K562 (cell line): ENCODE measurements at regions not wholly inside any gene's neighbourhood (a gene's known extent, or its start where the extent isn't known, plus 50 kb on each side); places are given as distances from the start of the nearest gene placed in this dataset.

ENCODE experiments used
- ATAC-seq: fragments of 200-7000 bp; cut with Tn5 transposase; 3 replicates; pipeline ENCODE4 v1.9.1; 2020; ENCODE audit warnings: moderate library complexity
- BruUV-seq: library from RNA; stranded (reverse); fragments of 400-500 nt; replicated peaks from 2 replicates; lab custom pipeline; 2021; lab: Mats Ljungman, UMichigan
- CTCF ChIA-PET: fragments of 300-600 bp; formaldehyde crosslinking; extraction: SDS; loops from one replicate; lab custom pipeline; 2021; ENCODE audit warnings: low intra/inter-chr PET ratio; lab: Yijun Ruan, JAX
- POLR2A ChIA-PET: fragments of 300-600, 350-650 bp; sonication (Branson Sonifier 250); formaldehyde crosslinking; extraction: SDS; loops from one replicate; lab custom pipeline; 2021; ENCODE audit warnings: antibody characterized with exemption, inconsistent platforms; lab: Yijun Ruan, JAX
- DNase-seq, 4 experiments: peaks; one replicate each; pipeline versions ENCODE4 v3.0.0 to v3.0.0-alpha.2; 2011 to 2018; ENCODE audit warnings: low spot score in 3 of 4, mixed read lengths in 3 of 4; ENCODE audit errors: extremely low read depth in 1 of 4
- FAIRE-seq: peaks from 2 replicates; lab custom pipeline; 2011; peaks lifted over from hg19 to GRCh38; lab: Jason Lieb, UNC
- H2AFZ ChIP-seq: 2 replicates; pipeline ENCODE4 v1.6.0; 2011; ENCODE audit warnings: low read depth, low read length, control low read depth, inconsistent platforms
- H3K27ac ChIP-seq: fragments of 200-600 bp; 3 replicates; pipeline ENCODE4 v1.8.0; 2011; ENCODE audit warnings: low read depth, mild to moderate bottlenecking, control low read depth, inconsistent platforms, low read length, moderate library complexity, mixed read lengths; ENCODE audit errors: extremely low read depth
- H3K27me3 ChIP-seq, 2 experiments: fragments of 300-600 bp in 1 of 2; 2 replicates in 1 of 2; 3 replicates in 1 of 2; pipeline versions ENCODE4 v1.6.0 to v1.8.0; 2011; ENCODE audit warnings: inconsistent platforms in 2 of 2, low read length in 2 of 2, mild to moderate bottlenecking in 1 of 2, mixed read lengths in 1 of 2, moderate library complexity in 1 of 2; ENCODE audit not compliant: control insufficient read depth in 2 of 2, insufficient read depth in 2 of 2
- H3K36me3 ChIP-seq: fragments of 300-600 bp; 3 replicates; pipeline ENCODE4 v1.8.0; 2011; ENCODE audit warnings: mild to moderate bottlenecking, low read length, inconsistent platforms; ENCODE audit not compliant: control insufficient read depth, insufficient read depth
- H3K4me1 ChIP-seq, 2 experiments: fragments of 200-600 bp in 1 of 2; replicated peaks in 1 of 2; 2 replicates in 1 of 2; 3 replicates in 1 of 2; pipeline versions ENCODE4 v1.5.1 to v1.8.0; 2011; ENCODE audit warnings: inconsistent platforms in 2 of 2, low read length in 2 of 2, mild to moderate bottlenecking in 1 of 2, mixed read lengths in 1 of 2, moderate library complexity in 1 of 2; ENCODE audit not compliant: control insufficient read depth in 2 of 2, insufficient read depth in 2 of 2
- H3K4me2 ChIP-seq: 2 replicates; pipeline ENCODE4 v1.6.1; 2011; ENCODE audit warnings: low read length, control low read depth, inconsistent platforms, mixed read lengths; ENCODE audit not compliant: insufficient read depth
- H3K4me3 ChIP-seq: fragments of 200-600 bp; sonication (generic), shearing (Covaris generic); 2 replicates; pipeline ENCODE4 v1.5.1; 2016; ENCODE audit warnings: control low read depth, inconsistent platforms
- H3K79me2 ChIP-seq: fragments of 200-600 bp; 3 replicates; pipeline ENCODE4 v1.8.0; 2011; ENCODE audit warnings: low read length, inconsistent platforms; ENCODE audit not compliant: control insufficient read depth, insufficient read depth
- H3K9ac ChIP-seq, 2 experiments: 2 replicates each; pipeline versions ENCODE4 v1.6.0 to v1.6.1; 2011; ENCODE audit warnings: low read depth in 2 of 2, low read length in 2 of 2, control low read depth in 1 of 2, inconsistent platforms in 1 of 2, mild to moderate bottlenecking in 1 of 2, mixed read lengths in 1 of 2; ENCODE audit not compliant: insufficient read depth in 1 of 2
- H3K9me1 ChIP-seq: one replicate; pipeline ENCODE4 v1.6.0; 2011; ENCODE audit warnings: inconsistent platforms, mild to moderate bottlenecking, low read length, moderate library complexity; ENCODE audit not compliant: control insufficient read depth, insufficient read depth
- H3K9me3 ChIP-seq: replicated peaks from 2 replicates; pipeline ENCODE4 v1.5.1; 2011; ENCODE audit warnings: low read depth, low read length, inconsistent platforms; ENCODE audit not compliant: control insufficient read depth, insufficient read depth
- H4K20me1 ChIP-seq: replicated peaks from 2 replicates; pipeline ENCODE4 v1.6.1; 2011; ENCODE audit warnings: low read length, inconsistent platforms, mixed read lengths; ENCODE audit not compliant: control insufficient read depth, insufficient read depth
- ELK1 ChIP-seq: sonication (generic); formaldehyde crosslinking; IDR thresholded peaks from 2 replicates; pipeline ENCODE4 v1.8.1; 2022; ENCODE audit warnings: missing genetic modification reagents
- ELK3 ChIP-seq: fragments of 450-650 bp; formaldehyde crosslinking; IDR thresholded peaks from 2 replicates; pipeline ENCODE4 v1.4.0; 2020; ENCODE audit warnings: mild to moderate bottlenecking
- HNRNPUL1 ChIP-seq: fragments of 200-400 bp; formaldehyde crosslinking; IDR thresholded peaks from 2 replicates; pipeline ENCODE4 v1.6.1; 2017; ENCODE audit warnings: low read length
- TRIM28 ChIP-seq: fragments of 450-650 bp; IDR thresholded peaks from 2 replicates; pipeline ENCODE4 v1.6.1; 2017
- ZNF146 ChIP-seq: IDR thresholded peaks from one replicate; pipeline ENCODE4 v1.6.1; 2018; ENCODE audit warnings: missing compliant biosample characterization; ENCODE audit not compliant: unreplicated experiment
- ZNF586 ChIP-seq: fragments of 450-650 bp; formaldehyde crosslinking; conservative IDR thresholded peaks from 2 replicates; pipeline ENCODE4 v1.4.0; 2020; ENCODE audit warnings: mild to moderate bottlenecking, moderate library complexity
- ZNF655 ChIP-seq: fragments of 250-450 bp; sonication (Bioruptor Pico); IDR thresholded peaks from 2 replicates; pipeline ENCODE4 v1.5.0; 2021
- WGBS: fragments of 100-300 bp; shearing (Covaris generic); methylation state at CpG from one replicate; pipeline ENCODE4 v1.1.6; 2016; ENCODE audit warnings: low coverage, mixed read lengths; ENCODE audit not compliant: insufficient coverage; ENCODE audit errors: missing lambda C conversion rate; 5-methylcytosine and 5-hydroxymethylcytosine counted together
- in situ Hi-C: fragments of 300-500 bp; cut with MboI; formaldehyde crosslinking; loops from 4 replicates; pipeline ENCODE4 v1.15.0; 2018; ENCODE audit warnings: inconsistent platforms, mixed read lengths
- intact Hi-C: fragments of 100-400 bp; cut with micrococcal nuclease; formaldehyde crosslinking; loops from 2 replicates; pipeline ENCODE4 v1.14.2; 2022

- TF ChIP-seq ELK1: no peak
- no peak for TF ChIP-seq ZNF586
- no peak for TF ChIP-seq ZNF146
- TF ChIP-seq TRIM28: no peak
- TF ChIP-seq ELK3 (CRISPR knock-in tag): no peak
- no peak for TF ChIP-seq HNRNPUL1
Observed at GRCh38 chr21:41558842-41559241, 50.9 kb upstream of the TMPRSS2 start (continued).

- FAIRE-seq (no peak), ATAC-seq (no peak), DNase-seq (no peak)
- no peak overlapping the region for H2AFZ ChIP-seq
- CTCF ChIA-PET: no interaction called here
- no peak overlapping the region for H3K9ac ChIP-seq
- H3K9me1 ChIP-seq: no peaks in the 10 kb centered on the region
- 2% methylated on average over 5 of the region's 6 CpGs for WGBS
- H4K20me1 ChIP-seq: no peaks in the 10 kb centered on the region
- no peaks in the 10 kb centered on the region for H3K79me2 ChIP-seq
- H3K27ac ChIP-seq: no peak overlapping the region
- BruUV-seq: no TSS peak
- H3K9me3 ChIP-seq: no peaks in the 10 kb centered on the region
- intact Hi-C loops: no loop called here
- peaks cover 12 to 20% of the 10 kb centered on the region in 2 experiments; a peak in 4 of 5 replicates for H3K27me3 ChIP-seq
- no peak overlapping the region for H3K4me2 ChIP-seq
- POLR2A ChIA-PET: no interaction called here
- H3K4me1 ChIP-seq: no peaks in the 10 kb centered on the region
- TF ChIP-seq ZNF655 (CRISPR knock-in tag): no peak
- H3K36me3 ChIP-seq: no peaks in the 10 kb centered on the region
- no peak overlapping the region for H3K4me3 ChIP-seq
- in situ Hi-C loops: no loop called here
Observed at GRCh38 chr21:41557884-41558283, 49.9 kb upstream of the TMPRSS2 start.
